T-helper 2 cell (primary cell): ENCODE measurements at regions not wholly inside any gene's neighbourhood (a gene's known extent, or its start where the extent isn't known, plus 50 kb on each side); places are given as distances from the start of the nearest gene placed in this dataset.

Experiments used
- DNase-seq, 5 experiments: peaks; one replicate each; pipeline versions ENCODE4 v3.0.0 to v3.0.0-alpha.2; 2012 to 2022

DNA sequence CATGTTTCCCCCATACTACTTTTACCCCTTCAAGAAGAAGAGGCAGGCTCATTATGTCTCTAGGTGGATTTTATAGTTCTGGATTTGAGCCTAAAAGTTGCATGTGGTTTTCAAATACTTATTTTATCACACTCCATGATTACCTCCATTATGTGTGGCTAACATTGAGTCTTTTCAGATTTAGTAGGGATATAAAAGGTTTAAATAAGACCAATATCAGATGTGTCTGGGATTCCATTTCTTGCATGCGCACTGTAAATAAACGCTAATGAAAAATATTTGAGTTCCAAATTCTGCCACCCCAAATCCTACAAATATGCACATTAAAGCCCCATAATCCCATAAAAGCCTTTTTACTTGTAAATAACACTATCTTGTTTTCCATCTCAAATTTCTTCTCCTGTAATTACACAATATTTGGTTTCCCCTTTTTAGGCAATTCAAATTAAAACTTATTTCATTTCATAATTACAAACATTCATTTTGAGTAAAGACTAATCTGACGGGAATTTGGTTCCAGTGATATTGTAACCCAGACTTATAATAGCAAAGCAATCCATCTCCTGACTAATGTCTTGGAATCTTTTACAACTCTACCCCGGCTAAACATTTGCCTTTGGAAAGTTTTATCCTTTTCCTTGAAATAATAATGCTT is 600.0 kb downstream of the SLC4A3 start:
- DNase-seq: no peak

DNA sequence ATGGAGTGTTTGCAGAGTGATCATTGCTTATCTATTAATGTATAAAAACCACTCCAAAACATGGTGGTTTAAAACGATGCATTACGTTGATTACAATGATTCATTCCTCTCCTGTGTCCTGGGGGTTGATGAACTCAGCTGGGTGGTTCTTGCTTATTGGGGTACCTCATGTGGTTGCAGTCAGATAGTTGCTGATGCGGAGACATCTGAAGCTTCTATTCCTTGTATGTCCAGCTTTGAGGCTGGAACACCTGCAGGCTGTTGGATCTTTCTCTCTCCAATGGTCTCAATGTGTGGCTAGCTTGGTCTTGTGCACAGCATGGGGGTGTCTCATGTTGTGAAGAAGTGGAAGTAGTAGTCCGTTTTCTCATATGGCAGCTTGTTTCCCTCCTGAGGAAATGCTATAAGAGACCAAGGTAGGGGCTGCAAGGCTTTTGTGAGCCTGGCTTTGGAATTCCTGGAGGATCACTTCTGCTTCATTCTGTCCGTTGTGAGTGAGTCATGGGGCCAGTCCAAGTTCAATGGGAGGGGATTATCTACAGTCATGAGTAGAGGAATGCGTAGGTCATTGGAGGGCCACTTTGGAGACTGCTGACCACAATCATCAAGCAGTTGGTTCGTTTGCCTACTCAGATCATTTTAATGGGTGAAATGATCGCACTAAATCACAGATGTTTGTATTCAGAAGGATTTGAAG is 601.0 kb downstream of the SLC4A3 start:
- no peak for DNase-seq

DNA sequence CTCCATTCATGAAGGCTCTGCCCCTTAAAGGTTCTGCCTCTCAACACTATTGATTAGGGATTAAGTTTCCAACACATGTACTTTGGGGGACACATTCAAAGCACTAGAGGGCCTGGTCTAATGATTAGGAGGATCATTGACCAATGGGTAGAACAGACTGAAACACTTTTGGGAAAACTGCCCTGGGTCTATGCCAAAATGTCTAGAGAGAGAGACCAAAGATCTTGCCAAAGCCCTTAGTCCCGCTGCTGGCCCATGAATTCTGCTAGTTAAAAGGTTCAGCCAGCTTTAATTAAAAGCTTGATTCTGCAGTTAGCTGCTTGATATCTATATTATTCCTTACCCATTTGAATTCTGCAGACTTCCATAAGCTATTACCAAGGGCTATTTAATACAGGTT is 613.2 kb downstream of the SLC4A3 start:
- DNase-seq: no peak

DNA sequence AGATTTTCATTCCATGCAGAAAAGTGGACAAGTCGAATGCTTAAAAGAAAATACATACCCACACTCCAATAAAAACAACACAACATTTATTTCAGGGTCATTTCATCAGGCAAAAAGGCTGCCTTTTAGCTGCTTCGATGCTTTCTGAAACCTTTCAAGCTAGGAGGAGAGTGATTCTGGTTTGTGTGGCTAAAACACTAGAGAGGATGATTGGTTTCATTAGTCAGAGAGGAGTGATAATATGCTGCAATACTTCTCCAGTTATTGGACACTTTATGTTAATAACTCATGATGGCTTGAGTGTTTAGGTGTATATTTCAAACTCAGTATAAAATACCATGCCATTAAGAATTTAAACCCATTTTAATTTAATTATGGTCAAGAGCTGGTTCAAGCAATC is 614.0 kb downstream of the SLC4A3 start:
- DNase-seq: no peak

DNA sequence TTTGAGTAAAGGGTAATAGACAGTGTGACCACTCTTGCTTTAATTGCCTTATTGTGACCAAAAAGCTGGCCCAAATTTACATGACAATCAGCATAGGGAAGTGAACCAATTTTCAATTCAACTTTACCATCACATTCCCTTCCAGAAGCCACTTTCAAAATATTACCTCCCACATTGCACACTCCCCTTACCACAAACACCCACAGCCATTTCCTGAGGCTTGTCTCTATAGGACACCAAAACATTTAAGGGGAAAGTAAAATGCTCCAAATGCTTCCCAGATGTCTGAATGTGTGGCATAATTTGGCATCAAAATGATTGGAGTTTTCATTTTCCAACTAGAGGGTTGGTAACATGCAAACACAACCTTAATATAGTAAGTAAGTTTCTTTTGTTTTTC is 616.1 kb downstream of the SLC4A3 start:
- no peak for DNase-seq

DNA sequence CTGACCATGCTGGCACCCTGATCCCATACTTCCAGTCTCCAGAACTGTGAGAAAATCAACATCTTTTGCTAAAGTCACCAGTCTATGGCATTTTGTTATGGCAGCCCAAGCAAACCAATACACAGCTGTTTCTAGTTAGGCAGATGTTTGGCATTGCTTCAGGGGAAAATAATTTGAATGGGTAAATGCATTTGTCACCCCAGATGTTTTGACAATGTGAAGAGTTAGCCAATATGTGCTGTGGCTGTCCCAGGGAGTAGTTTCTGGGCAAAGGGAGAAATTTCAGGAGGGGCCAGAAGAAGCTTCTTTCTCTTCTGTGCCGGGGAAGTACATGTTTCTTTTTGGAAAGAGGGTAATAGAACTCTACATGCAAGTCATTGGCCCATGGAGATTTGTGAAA is 619.0 kb downstream of the SLC4A3 start:
- no peak for DNase-seq

DNA sequence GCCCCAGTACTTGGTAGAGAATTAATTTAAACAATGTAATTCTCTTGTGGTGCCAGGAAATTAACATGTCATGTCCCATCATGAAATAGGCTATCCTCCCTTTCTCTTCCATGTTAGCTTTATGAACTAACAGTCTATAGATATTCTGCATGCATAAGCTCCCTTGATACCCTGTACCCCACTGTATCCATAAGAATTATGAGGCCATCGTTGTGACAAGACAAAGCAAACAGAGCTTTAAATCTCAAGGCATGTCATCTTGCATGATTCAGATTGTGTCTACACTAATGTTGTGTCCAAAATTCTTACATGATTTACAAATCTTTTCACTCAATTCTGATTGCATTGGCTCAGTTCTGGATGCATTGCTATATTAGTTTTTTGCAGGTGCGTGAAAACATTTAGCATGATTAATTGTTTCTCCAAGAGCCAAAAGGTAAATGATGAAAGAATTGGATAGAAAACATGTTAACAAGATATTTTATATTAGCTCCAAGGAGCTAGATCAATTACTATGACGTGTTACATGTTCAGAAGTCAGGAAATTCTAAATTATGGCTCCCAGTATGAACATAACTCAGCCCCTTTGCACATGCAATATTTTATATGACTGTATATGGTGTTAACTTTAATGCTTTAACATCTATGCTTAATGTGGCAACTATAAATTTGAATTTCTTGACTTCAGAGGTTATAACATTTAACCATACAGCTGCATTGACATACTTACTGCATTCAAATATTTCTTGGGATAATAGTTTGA is 620.3 kb downstream of the SLC4A3 start:
- DNase-seq: no peak

DNA sequence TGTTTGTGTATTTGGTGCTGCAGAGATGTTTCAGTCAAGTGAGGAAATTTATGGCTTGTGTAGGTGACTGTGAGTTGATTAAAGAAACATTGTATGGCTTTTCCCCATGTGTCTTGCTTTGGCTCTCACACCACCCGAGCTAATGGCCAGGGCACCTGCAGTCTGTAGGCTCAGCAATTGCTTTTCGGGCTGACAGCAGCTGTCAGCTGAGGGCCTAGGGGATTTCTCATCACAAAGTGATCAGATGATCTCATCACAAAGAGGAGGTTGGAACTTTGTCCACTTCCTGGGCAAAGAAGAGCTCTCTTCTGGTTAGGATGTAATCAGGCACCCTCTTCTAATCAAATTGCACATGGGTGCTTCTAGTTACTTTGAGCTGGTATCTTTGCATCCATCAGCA is 632.2 kb downstream of the SLC4A3 start:
- DNase-seq: no peak

DNA sequence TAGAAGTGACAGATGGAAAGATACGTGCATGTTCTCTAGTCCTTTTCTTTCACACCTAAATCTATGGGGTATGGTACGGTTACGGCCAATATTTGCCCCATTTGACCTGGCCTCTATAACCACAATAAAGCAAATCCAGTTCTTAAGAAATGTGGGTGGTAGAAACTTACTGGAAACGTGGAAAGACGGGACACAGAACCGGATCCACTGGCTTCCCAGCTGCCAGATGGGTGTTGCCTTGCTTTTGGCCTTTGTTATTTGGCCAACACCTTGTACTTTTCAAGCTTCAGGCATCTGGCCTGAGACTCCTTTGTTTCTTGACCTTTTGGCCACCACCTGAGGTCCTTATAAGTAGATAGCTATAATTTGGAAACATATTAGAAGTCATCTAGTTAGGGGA is 635.9 kb downstream of the SLC4A3 start:
- DNase-seq: no peak

DNA sequence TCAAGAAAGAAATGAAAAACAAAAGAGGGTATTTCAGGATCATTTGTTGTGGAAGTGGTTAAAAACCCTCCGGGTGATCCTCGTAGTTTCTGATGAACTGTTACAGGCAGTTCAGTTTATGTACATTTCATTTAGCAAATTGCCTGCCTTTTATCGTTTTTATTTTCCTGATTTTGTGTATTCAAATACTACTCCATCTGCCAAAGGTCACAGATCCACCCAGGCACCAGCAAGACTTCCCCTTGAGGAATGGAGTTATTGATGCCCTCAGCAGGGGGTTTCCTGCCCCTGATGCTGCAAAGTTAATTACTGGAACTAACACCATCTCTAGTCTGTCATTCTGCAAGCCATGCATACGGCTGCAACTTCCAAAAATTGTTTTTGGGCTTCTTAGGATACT is 641.9 kb downstream of the SLC4A3 start:
- no peak for DNase-seq

DNA sequence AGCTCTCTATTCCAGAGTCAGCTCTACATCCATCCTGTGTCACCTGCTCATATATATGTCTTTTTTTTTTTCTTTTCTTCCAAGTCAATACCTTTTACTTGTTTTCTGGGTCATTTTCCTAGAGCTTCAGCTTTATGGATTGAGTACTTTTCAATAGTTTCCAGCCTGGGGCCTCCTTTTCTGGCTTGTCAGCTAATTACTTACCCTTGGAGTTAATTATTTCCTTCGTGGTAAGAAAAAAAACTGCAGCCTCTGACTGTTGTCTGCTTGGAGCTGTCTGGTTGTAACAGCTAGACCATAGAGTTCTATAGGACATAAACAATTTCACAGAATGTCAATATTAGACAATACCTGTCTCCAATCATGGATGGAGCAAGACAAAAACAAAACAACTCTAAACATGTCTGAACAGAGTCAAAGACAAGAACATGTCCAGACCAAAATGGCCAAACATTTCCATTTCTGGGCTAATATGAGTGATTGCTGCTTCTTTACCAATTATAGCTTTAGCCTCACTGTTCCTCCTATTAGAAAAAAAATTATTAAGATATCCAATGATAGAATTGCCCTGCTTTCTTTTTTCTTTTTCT is 643.1 kb downstream of the SLC4A3 start:
- DNase-seq: no peak

DNA sequence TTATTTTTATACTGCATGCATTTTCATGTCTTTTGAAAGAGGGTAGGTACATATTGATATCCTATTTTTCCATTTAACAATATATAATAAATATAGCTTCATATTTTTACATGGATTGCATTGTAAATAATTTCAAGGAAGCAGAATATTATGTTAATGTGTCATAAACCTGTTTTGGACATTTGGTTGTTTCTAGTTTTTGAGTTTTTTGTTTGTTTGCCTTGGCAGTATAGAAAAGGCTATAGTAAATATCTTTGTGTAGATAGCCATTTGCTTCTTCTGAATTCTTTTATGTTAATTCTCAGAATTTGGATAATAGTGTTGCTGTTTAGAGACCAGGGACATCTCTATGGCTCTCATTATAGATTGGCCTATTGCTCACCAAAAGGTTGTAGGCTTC is 645.2 kb downstream of the SLC4A3 start:
- DNase-seq: no peak

DNA sequence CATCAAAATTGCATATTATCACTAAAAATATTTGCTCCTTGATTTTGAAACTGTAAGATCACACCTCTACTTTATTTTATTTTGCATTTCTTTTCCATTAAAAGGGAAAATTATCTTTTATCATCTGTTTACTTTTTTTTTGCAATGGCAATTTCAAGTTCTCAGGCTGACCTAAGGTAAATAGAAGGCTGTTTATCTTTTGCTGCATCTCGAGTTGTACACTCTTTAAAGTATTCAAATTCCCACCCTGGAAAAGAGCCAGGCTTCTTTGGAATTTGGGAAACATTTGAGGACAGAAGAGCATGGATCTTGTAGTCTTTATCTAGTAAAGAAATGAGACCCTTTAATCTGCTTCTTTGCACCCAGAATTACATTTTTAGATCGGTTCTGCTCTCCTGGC is 645.7 kb downstream of the SLC4A3 start:
- no peak for DNase-seq

DNA sequence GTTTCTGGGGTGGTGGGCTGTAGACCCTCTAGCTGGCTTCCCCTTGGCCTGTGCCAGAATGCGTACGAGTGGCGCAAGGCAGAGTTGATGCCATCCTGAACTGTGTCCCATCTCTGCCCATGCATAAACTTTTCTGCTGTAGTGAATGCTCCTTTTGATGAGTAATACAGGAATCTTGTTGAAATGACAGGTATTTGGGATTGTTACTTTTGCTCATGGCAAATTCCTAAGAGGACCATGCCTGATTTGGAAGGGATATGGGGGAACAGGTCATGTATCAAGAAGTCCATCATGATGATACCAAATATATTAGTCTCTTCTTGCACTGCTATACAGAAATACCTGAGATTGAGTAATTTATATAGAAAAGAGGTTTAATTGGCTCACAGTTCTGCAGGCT is 648.0 kb downstream of the SLC4A3 start:
- no peak for DNase-seq

DNA sequence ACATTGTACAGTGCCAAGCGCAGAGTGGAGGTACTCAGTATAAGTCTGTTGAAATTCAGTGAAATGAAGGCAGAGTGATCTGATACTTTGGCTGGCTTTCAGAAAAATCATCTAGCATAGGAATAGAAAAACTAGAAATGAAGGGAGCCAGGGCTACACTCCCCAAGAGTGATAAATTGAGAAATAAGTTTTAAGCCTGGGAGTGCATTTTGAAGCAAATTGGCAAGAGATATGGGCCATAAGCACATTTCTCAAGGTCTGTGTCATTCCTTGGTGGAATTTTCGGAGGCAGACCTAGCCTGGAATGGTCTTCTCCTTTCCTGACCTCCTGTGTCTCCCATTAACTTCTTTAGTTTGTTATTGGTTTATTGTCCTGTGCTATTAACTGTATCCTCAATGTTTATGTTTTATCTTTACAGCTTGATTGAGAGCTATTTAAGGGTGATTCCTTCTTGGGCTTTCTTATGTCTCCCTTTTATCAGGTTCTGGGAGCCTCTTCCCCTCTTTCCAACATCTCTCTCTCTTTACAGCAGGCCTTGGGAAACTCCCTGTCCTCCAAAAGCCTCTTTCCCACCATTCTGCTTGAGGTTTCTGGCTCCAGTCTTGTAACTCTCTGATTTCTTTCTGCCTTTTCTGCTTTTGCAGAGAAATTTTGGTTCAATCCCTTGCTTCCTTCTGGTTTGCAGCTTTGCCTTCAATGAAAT is 649.5 kb downstream of the SLC4A3 start:
- DNase-seq: no peak

DNA sequence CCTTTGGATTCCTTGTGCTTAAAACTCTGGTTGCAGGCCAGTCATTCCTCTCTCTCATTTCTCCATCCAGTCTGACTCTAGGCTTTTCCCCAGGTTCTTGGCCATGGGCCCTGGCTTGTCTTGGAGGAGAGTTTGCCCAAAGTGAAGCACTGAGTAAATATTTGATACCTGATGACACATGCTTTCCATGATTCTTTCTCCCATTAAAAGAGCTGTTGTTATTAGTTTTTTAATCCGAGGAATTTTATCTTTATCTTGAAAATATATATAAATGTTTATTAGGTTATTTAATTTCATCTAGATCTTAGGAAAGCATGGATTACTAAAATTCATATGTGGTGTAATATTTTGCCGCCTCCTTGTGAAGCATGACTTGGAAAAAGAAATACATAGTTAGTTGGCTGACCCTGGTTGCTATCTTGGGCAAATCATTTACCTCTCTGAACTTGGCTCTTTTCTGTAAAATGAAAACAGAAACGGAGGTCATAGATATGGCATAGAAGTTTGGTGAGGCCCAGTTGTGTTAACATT is 650.1 kb downstream of the SLC4A3 start:
- DNase-seq: no peak

DNA sequence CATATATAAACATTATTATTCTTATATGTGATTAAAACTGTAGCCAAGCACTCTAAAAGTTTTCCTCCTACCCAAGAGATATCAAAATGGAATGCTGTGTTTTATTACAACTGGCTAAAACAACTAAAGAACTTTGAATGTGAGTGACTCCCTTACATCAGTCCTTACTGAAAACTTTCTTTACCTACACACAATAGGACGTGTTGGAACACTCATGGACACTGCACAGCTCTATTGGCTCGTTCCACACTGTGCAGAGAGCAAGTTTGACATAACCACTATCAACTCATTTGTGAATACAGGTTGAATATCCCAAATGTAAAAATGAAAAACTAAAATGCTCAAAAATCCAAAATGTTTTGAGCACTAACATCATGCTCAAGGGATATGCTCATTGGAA is 650.6 kb downstream of the SLC4A3 start:
- no peak for DNase-seq

DNA sequence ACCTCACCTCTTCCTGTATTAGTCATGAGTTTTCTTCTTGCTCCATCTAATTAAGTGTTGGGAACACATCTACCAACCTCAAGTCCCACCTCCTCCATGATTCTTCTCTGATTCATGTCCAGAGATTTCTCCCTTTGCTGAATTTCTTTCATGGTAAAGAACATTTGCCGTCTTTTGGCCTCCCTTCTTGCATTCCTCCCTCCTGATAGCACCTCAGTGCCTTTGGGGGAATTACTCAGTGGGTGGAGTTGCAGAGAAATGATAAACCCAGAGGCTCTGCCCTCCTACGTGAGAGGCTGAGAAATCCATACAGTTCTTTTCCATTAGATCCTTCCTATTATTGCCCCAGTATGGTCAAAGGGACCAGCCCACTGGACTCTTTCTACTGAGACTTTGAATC is 651.9 kb downstream of the SLC4A3 start:
- DNase-seq: no peak

DNA sequence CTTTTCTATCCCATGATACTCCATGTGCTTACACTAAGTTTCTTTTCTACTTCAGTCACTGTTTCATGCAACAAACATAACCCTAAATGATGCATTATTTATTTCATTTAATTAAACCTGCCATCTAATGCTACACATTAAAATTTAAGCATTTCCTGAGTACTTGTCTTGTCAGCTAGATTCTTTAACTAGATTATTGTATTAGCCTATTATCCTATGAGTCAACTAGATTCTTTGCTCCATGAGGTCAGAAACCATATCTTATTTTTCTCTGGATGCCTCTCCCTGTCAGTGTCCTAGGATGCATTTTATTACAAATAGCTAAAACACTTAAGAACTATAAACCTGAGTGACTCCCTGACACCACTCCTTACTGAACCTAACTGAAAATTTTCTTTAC is 652.4 kb downstream of the SLC4A3 start:
- no peak for DNase-seq

DNA sequence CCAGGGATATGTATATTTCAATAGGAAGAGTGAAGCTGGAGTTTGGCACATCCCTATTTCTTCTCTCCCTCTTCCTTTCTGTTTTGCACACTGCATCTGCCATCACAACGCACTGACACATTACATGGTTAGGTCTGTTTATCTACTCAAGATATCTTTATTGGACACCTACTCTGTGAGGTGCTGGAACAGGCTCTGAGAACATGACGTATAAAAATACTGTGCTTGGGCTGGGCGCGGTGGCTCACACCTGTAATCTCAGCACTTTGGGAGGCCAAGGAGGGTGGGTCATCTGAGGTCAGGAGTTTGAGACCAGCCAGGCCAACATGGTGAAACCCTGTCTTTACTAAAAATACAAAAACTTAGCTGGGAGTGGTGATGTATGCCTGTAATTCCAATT is 653.3 kb downstream of the SLC4A3 start:
- DNase-seq: no peak

DNA sequence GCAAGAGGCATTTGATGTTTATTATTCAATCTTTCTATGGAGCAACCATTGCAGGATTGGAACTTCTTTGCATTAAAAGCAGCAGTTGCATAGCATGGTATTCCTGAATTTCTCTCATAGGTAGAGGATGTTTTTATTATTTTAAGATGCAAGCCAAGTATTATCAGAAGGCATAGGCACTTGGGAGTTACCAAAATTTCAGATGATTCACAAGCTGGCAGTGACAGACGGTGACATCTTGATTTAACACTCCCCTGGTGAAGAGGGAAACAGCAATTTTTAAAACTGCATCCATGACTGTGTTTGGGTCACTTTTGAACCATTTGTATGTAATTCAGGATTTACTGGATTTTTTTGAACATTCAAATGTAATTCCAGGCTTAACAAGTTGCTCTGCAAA is 654.3 kb downstream of the SLC4A3 start:
- DNase-seq: no peak

DNA sequence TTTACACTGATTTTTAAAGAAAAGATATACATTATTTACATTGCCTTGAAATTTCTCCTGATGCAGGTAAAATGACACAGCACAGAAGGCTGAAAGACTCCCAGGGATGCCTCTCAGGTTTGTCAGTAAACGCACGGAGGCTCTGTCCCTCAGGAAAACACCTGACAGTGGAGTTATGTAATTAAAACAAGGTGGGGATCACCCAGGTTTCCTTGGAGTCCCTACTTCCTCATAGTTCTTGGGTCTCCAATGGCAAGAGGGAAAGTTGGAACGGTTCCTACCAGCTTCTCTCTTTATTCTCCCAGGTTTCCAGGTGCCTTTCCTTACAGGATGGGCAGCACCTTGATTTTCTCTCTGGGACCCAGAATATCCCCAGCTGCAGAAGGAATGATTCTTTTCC is 654.8 kb downstream of the SLC4A3 start:
- no peak for DNase-seq

DNA sequence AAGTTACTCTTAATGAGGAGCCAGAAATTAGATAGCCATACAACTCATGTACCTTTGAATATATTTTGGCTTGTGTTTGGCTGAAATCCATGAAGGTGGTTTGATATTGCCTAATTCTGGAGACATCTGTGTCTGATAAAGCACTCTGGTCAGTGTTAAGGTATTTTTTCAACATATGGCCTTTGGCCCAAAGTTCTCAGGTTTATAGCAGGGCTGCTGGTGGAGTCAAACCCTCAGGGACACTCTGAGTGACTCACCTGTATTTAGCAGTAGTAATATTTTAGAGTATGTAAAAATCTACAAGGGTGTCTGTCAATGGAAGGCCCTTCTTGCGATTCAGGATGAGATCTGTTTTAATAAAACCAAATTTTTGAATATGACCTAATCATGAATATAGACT is 666.5 kb downstream of the SLC4A3 start:
- no peak for DNase-seq
